ENCODE measurements at regions not wholly inside any gene's neighbourhood (a gene's known extent, or its start where the extent isn't known, plus 50 kb on each side); places are given as distances from the start of the nearest gene placed in this dataset.

- DNase-seq: no peak
These were observed 71.0 kb upstream of the MYCN start for GRCh38 chr2:15869396-15869795.

- DNase-seq: no peak
These were observed 70.5 kb upstream of the MYCN start for GRCh38 chr2:15869871-15870270.

- no peak for DNase-seq
These were observed 69.8 kb upstream of the MYCN start for GRCh38 chr2:15870565-15870964.

- DNase-seq: no peak
These were observed 69.0 kb upstream of the MYCN start for GRCh38 chr2:15871239-15871783.

- DNase-seq: no peak
These were observed 67.5 kb upstream of the MYCN start for GRCh38 chr2:15872854-15873253.

GRCh38 chr2:15874321-15874720 is 66.0 kb upstream of the MYCN start:
- DNase-seq: no peak

GRCh38 chr2:15874854-15875804 is 65.2 kb upstream of the MYCN start:
- DNase-seq: no peak

GRCh38 chr2:15875969-15876705 is 64.2 kb upstream of the MYCN start:
- no peak for DNase-seq

- DNase-seq: no peak
These were observed 59.9 kb upstream of the MYCN start for GRCh38 chr2:15880226-15881119.

- DNase-seq: no peak
These were observed 59.3 kb upstream of the MYCN start for GRCh38 chr2:15881120-15881433.

- no peak for DNase-seq
These were observed 58.7 kb upstream of the MYCN start for GRCh38 chr2:15881676-15882075.

GRCh38 chr2:15882761-15883497 is 57.4 kb upstream of the MYCN start:
- DNase-seq: no peak

GRCh38 chr2:15883684-15884083 is 56.7 kb upstream of the MYCN start:
- no peak for DNase-seq

GRCh38 chr2:15884790-15885189 is 55.6 kb upstream of the MYCN start:
- DNase-seq: no peak

GRCh38 chr2:15886231-15886630 is 54.1 kb upstream of the MYCN start:
- no peak for DNase-seq

- no peak for DNase-seq
These were observed 50.8 kb upstream of the MYCN start for GRCh38 chr2:15889442-15890123.

- peak in 1 of 2 experiments; percentile 8 for DNase-seq
These were observed 50.1 kb upstream of the MYCN start for GRCh38 chr2:15890124-15890754.
